SK-N-SH (cell line): ENCODE measurements at regions not wholly inside any gene's neighbourhood (a gene's known extent, or its start where the extent isn't known, plus 50 kb on each side); places are given as distances from the start of the nearest gene placed in this dataset.

Source experiments
- CTCF ChIA-PET: fragments of 300-600, 350-600 bp; formaldehyde crosslinking; extraction: SDS; loops from one replicate; lab custom pipeline; 2021; lab: Yijun Ruan, JAX
- POLR2A ChIA-PET: fragments of 350-600 bp; sonication (Branson Sonifier 250); formaldehyde crosslinking; extraction: SDS; loops from one replicate; lab custom pipeline; 2020; ENCODE audit warnings: antibody characterized with exemption, inconsistent platforms; lab: Yijun Ruan, JAX
- DNase-seq: peaks from one replicate; pipeline ENCODE4 v3.0.0; 2012
- H2AFZ ChIP-seq: fragments of 200-600 bp; sonication (generic); 2 replicates; pipeline ENCODE4 v1.8.1; 2016; ENCODE audit warnings: antibody characterized with exemption, mild to moderate bottlenecking, low read depth
- H3F3A ChIP-seq: fragments of 200-600 bp; sonication (generic); replicated peaks from 2 replicates; pipeline ENCODE3; 2016; ENCODE audit warnings: antibody characterized with exemption, mild to moderate bottlenecking; ENCODE audit not compliant: insufficient read depth
- H3K27ac ChIP-seq, 2 experiments: fragments of 200-500 bp in 1 of 2; fragments of 200-600 bp in 1 of 2; sonication (Bioruptor generic) in 1 of 2; sonication (generic), shearing (Covaris generic) in 1 of 2; 2 replicates each; pipeline versions ENCODE4 v1.5.1 to v1.6.1; 2014 to 2016; ENCODE audit warnings: low read depth in 2 of 2, inconsistent platforms in 1 of 2, low read length in 1 of 2, mild to moderate bottlenecking in 1 of 2, mixed read lengths in 1 of 2
- H3K27me3 ChIP-seq: fragments of 200-600 bp; sonication (generic), shearing (Covaris generic); 2 replicates; pipeline ENCODE4 v1.6.1; 2016; ENCODE audit warnings: mixed run types; ENCODE audit not compliant: insufficient read depth
- H3K36me3 ChIP-seq, 2 experiments: fragments of 200-500 bp in 1 of 2; fragments of 200-600 bp in 1 of 2; sonication (Bioruptor generic) in 1 of 2; sonication (generic) in 1 of 2; replicated peaks in 1 of 2; 2 replicates each; pipeline versions ENCODE3 to v1.5.1; 2014 to 2016; ENCODE audit warnings: low read length in 1 of 2, mild to moderate bottlenecking in 1 of 2; ENCODE audit not compliant: insufficient read depth in 2 of 2, control insufficient read depth in 1 of 2
- H3K4me1 ChIP-seq, 2 experiments: fragments of 200-500 bp in 1 of 2; fragments of 200-600 bp in 1 of 2; sonication (Bioruptor generic) in 1 of 2; sonication (generic), shearing (Covaris generic) in 1 of 2; 2 replicates each; pipeline versions ENCODE4 v1.5.1 to v1.6.1; 2014 to 2016; ENCODE audit warnings: low read depth in 1 of 2, low read length in 1 of 2, mixed run types in 1 of 2; ENCODE audit not compliant: insufficient read depth in 2 of 2, control insufficient read depth in 1 of 2
- H3K4me2 ChIP-seq: fragments of 200-600 bp; sonication (generic), shearing (Covaris generic); 2 replicates; pipeline ENCODE4 v1.6.1; 2017; ENCODE audit warnings: mixed run types
- H3K4me3 ChIP-seq, 2 experiments: fragments of 200-500 bp in 1 of 2; fragments of 200-600 bp in 1 of 2; sonication (Bioruptor generic) in 1 of 2; sonication (generic), shearing (Covaris generic) in 1 of 2; 2 replicates each; pipeline versions ENCODE4 v1.5.1 to v1.8.1; 2014 to 2016; ENCODE audit warnings: low read depth in 2 of 2, inconsistent platforms in 1 of 2, low read length in 1 of 2, mild to moderate bottlenecking in 1 of 2, mixed read lengths in 1 of 2, moderate library complexity in 1 of 2
- H3K79me2 ChIP-seq: fragments of 200-600 bp; sonication (generic); 2 replicates; pipeline ENCODE4 v1.8.1; 2017; ENCODE audit warnings: mild to moderate bottlenecking; ENCODE audit not compliant: insufficient read depth
- H3K9ac ChIP-seq: fragments of 200-600 bp; sonication (generic); 2 replicates; pipeline ENCODE4 v1.6.1; 2017; ENCODE audit warnings: mixed run types
- H3K9me2 ChIP-seq: fragments of 200-600 bp; sonication (generic); 2 replicates; pipeline ENCODE4 v1.6.1; 2017; ENCODE audit warnings: mixed run types
- H3K9me3 ChIP-seq: fragments of 200-600 bp; sonication (generic); 2 replicates; pipeline ENCODE4 v1.6.1; 2017; ENCODE audit warnings: mixed run types, mild to moderate bottlenecking, moderate library complexity
- H4K20me1 ChIP-seq: fragments of 200-600 bp; sonication (generic); 2 replicates; pipeline ENCODE4 v1.6.1; 2017; ENCODE audit warnings: mild to moderate bottlenecking, mixed run types; ENCODE audit not compliant: insufficient read depth
- CHD2 ChIP-seq: fragments of 150-350 bp; IDR thresholded peaks from 2 replicates; pipeline ENCODE4 v1.6.1; 2018; ENCODE audit warnings: low read length; ENCODE audit not compliant: partially characterized antibody
- EP300 ChIP-seq, 2 experiments: IDR thresholded peaks; 2 replicates each; pipeline versions ENCODE4 v1.4.0 to v1.6.1; 2012; ENCODE audit warnings: borderline replicate concordance in 1 of 2, low read depth in 1 of 2, low read length in 1 of 2
- EZH2phosphoT487 ChIP-seq: fragments of 200-600 bp; sonication (generic); IDR thresholded peaks from 2 replicates; pipeline ENCODE4 v1.6.1; 2017; ENCODE audit warnings: low read depth, mixed run types, mild to moderate bottlenecking, antibody characterized with exemption, moderate library complexity, borderline replicate concordance
- FOSL2 ChIP-seq: IDR thresholded peaks from 2 replicates; pipeline ENCODE4 v1.4.0; 2012; ENCODE audit warnings: low read depth, mild to moderate bottlenecking, moderate library complexity, borderline replicate concordance
- FOXM1 ChIP-seq: IDR thresholded peaks from 2 replicates; pipeline ENCODE4 v1.4.0; 2012; ENCODE audit warnings: low read depth, mild to moderate bottlenecking
- GATA2 ChIP-seq: sonication (generic); formaldehyde crosslinking; IDR thresholded peaks from 2 replicates; pipeline ENCODE4 v1.5.0; 2020; ENCODE audit warnings: mild to moderate bottlenecking, missing genetic modification reagents
- JUND ChIP-seq: IDR thresholded peaks from 2 replicates; pipeline ENCODE4 v1.4.0; 2012
- MEF2A ChIP-seq: IDR thresholded peaks from 2 replicates; pipeline ENCODE4 v1.4.0; 2012; ENCODE audit warnings: low read depth, borderline replicate concordance
- MXI1 ChIP-seq: IDR thresholded peaks from 2 replicates; pipeline ENCODE4 v1.6.1; 2012; ENCODE audit warnings: mild to moderate bottlenecking, low read depth, low read length, improper control_type of control experiment
- NFIC ChIP-seq: IDR thresholded peaks from 2 replicates; pipeline ENCODE4 v1.4.0; 2012; ENCODE audit warnings: borderline replicate concordance
- NRF1 ChIP-seq: IDR thresholded peaks from 2 replicates; pipeline ENCODE4 v1.6.1; 2012; ENCODE audit warnings: low read depth, mild to moderate bottlenecking, low read length
- POLR2AphosphoS5 ChIP-seq: IDR thresholded peaks from 2 replicates; pipeline ENCODE4 v1.6.1; 2012; ENCODE audit warnings: low read depth, low read length
- RAD21 ChIP-seq: IDR thresholded peaks from 2 replicates; pipeline ENCODE4 v1.6.1; 2012; ENCODE audit warnings: mild to moderate bottlenecking, low read length
- RCOR1 ChIP-seq: fragments of 150-350 bp; IDR thresholded peaks from 2 replicates; pipeline ENCODE4 v1.6.1; 2017; ENCODE audit warnings: antibody characterized with exemption, low read length
- RXRA ChIP-seq: IDR thresholded peaks from 2 replicates; pipeline ENCODE4 v1.4.0; 2012; ENCODE audit warnings: low read depth, mild to moderate bottlenecking, borderline replicate concordance
- SIN3A ChIP-seq: IDR thresholded peaks from 2 replicates; pipeline ENCODE4 v1.6.1; 2012; ENCODE audit warnings: low read depth, mild to moderate bottlenecking, low read length, moderate library complexity, borderline replicate concordance
- SMC3 ChIP-seq: IDR thresholded peaks from 2 replicates; pipeline ENCODE4 v1.6.1; 2012; ENCODE audit warnings: low read depth, low read length, improper control_type of control experiment
- TCF12 ChIP-seq: IDR thresholded peaks from 2 replicates; pipeline ENCODE4 v1.4.0; 2012
- TEAD4 ChIP-seq: IDR thresholded peaks from 2 replicates; pipeline ENCODE4 v1.4.0; 2012; ENCODE audit warnings: mild to moderate bottlenecking, borderline replicate concordance; ENCODE audit not compliant: insufficient read depth
- WGBS: methylation state at CpG from one replicate; pipeline ENCODE4 v1.1.6; 2017; ENCODE audit warnings: low lambda C conversion rate; 5-methylcytosine and 5-hydroxymethylcytosine counted together
- TF ChIP-seq, protein P1 (sequence below): fragments of 150-350 bp; IDR thresholded peaks from 2 replicates; pipeline ENCODE4 v1.6.1; 2016; ENCODE audit warnings: mild to moderate bottlenecking, low read depth, low read length
- TF ChIP-seq, protein P2 (sequence below): fragments of 200-600 bp; sonication (generic); IDR thresholded peaks from 2 replicates; pipeline ENCODE4 v1.6.1; 2017; ENCODE audit warnings: antibody characterized with exemption, mild to moderate bottlenecking, moderate library complexity
- TF ChIP-seq, protein P3 (sequence below): IDR thresholded peaks from 2 replicates; pipeline ENCODE4 v1.6.1; 2012; ENCODE audit warnings: mild to moderate bottlenecking, low read depth, low read length, moderate library complexity
- TF ChIP-seq, protein P4 (sequence below): fragments of 150-350 bp; IDR thresholded peaks from 2 replicates; pipeline ENCODE4 v1.6.1; 2017; ENCODE audit warnings: antibody characterized with exemption, low read length, low read depth, borderline replicate concordance

DNA sequence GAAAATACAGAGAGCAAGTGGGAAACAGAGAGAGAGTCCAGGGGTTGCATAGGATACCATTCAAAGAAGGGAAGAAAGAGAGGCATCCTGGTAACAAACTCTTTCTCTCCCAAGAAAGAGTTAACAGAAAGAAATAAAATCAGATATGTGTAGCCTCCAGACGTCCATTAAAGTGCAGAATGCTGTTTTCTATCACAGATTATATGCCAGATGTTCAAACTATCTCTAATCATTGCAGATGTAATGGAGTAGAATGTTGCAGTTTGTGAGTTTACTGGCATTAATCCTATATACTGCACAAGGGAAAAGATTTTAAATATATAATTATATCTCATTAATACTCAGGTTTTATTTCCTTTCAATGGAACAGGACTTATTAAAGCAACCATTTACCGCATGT is 369.4 kb downstream of the ZNF536 start (continued):
- TF ChIP-seq, protein P1, sequence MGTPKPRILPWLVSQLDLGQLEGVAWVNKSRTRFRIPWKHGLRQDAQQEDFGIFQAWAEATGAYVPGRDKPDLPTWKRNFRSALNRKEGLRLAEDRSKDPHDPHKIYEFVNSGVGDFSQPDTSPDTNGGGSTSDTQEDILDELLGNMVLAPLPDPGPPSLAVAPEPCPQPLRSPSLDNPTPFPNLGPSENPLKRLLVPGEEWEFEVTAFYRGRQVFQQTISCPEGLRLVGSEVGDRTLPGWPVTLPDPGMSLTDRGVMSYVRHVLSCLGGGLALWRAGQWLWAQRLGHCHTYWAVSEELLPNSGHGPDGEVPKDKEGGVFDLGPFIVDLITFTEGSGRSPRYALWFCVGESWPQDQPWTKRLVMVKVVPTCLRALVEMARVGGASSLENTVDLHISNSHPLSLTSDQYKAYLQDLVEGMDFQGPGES, result no peak
- TF ChIP-seq NRF1 (no peak), GATA2 (CRISPR knock-in tag) (peak; percentile 91)

DNA sequence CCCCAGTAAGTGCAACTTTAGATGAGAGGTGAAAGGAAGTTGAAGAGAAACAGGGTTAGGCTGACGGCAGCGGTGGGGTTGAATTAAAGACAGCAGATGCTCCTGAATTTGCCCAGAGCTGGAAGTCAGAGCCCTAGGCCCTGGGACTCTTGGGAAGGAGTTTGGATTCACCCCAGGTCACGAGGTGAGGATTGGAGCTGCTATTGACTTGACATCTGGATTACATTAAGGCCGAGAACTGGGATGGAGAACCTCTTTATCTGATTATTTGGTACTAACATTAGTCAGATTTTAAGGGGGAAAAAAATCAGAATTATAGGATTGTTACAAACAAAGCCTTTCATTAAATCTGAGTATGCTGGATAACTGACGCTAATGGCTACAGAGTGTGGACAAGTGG is 367.2 kb downstream of the ZNF536 start:
- no peaks in the 10 kb centered on the region for H3F3A ChIP-seq
- no peaks in the 10 kb centered on the region for H3K9me2 ChIP-seq
- no peaks in the 10 kb centered on the region for H3K79me2 ChIP-seq
- WGBS, result 3% methylated on average over 5 of the region's 5 CpGs
- H3K4me1 ChIP-seq, result peaks cover 0 to 68% of the 10 kb centered on the region in 2 experiments; a peak in 2 of 4 replicates
- no peak overlapping the region for H3K4me3 ChIP-seq
- peak; percentile 62 for DNase-seq
- no peaks in the 10 kb centered on the region for H3K27me3 ChIP-seq
- peak overlapping the region in 1 of 2 experiments; percentile 99; a peak in 2 of 4 replicates for H3K27ac ChIP-seq
- ChIA-PET CTCF (interaction anchor here (0.9 to 1.5 kb wide), 4 partner anchors 10 to 56 kb away, joined by 3 to 15 read pairs (median 4); no protein-coding TSS in a partner anchor), POLR2A (interaction anchor here (0.6 to 1.9 kb wide), 2 partner anchors 20 to 140 kb away, joined by 3 to 5 read pairs; no protein-coding TSS in a partner anchor)
- no peak for TF ChIP-seq POLR2AphosphoS5
- peak; percentile 77 for TF ChIP-seq CHD2
- peak in 1 of 2 experiments; percentile 85; a peak in 2 of 4 replicates for TF ChIP-seq EP300 (IDR thresholded peaks at IDR 0.05; ENCODE audit: borderline replicate concordance in 1 of 2, low read depth in 1 of 2, low read length in 1 of 2)
- TF ChIP-seq EZH2phosphoT487, result no peak
- TF ChIP-seq, protein P2, sequence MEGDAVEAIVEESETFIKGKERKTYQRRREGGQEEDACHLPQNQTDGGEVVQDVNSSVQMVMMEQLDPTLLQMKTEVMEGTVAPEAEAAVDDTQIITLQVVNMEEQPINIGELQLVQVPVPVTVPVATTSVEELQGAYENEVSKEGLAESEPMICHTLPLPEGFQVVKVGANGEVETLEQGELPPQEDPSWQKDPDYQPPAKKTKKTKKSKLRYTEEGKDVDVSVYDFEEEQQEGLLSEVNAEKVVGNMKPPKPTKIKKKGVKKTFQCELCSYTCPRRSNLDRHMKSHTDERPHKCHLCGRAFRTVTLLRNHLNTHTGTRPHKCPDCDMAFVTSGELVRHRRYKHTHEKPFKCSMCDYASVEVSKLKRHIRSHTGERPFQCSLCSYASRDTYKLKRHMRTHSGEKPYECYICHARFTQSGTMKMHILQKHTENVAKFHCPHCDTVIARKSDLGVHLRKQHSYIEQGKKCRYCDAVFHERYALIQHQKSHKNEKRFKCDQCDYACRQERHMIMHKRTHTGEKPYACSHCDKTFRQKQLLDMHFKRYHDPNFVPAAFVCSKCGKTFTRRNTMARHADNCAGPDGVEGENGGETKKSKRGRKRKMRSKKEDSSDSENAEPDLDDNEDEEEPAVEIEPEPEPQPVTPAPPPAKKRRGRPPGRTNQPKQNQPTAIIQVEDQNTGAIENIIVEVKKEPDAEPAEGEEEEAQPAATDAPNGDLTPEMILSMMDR, result no peak
- TF ChIP-seq RAD21, result peak; percentile 18; the same call in 1 of the 2 replicates
- TF ChIP-seq, protein P1, result no peak
- no peak for TF ChIP-seq TEAD4
- TF ChIP-seq SMC3, result no peak
- TF ChIP-seq NFIC, result no peak
- TF ChIP-seq, protein P3, sequence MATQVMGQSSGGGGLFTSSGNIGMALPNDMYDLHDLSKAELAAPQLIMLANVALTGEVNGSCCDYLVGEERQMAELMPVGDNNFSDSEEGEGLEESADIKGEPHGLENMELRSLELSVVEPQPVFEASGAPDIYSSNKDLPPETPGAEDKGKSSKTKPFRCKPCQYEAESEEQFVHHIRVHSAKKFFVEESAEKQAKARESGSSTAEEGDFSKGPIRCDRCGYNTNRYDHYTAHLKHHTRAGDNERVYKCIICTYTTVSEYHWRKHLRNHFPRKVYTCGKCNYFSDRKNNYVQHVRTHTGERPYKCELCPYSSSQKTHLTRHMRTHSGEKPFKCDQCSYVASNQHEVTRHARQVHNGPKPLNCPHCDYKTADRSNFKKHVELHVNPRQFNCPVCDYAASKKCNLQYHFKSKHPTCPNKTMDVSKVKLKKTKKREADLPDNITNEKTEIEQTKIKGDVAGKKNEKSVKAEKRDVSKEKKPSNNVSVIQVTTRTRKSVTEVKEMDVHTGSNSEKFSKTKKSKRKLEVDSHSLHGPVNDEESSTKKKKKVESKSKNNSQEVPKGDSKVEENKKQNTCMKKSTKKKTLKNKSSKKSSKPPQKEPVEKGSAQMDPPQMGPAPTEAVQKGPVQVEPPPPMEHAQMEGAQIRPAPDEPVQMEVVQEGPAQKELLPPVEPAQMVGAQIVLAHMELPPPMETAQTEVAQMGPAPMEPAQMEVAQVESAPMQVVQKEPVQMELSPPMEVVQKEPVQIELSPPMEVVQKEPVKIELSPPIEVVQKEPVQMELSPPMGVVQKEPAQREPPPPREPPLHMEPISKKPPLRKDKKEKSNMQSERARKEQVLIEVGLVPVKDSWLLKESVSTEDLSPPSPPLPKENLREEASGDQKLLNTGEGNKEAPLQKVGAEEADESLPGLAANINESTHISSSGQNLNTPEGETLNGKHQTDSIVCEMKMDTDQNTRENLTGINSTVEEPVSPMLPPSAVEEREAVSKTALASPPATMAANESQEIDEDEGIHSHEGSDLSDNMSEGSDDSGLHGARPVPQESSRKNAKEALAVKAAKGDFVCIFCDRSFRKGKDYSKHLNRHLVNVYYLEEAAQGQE, result no peak
- TF ChIP-seq GATA2 (CRISPR knock-in tag), result peak; percentile 75
- no peak for TF ChIP-seq FOXM1
- TF ChIP-seq MEF2A, result no peak
- no peak for TF ChIP-seq NRF1
- no peak for TF ChIP-seq SIN3A
- TF ChIP-seq RCOR1, result peak; percentile 26; the same call in 1 of the 2 replicates
- no peak for TF ChIP-seq MXI1
- no peak for TF ChIP-seq RXRA
- no peak for TF ChIP-seq FOSL2
- TF ChIP-seq, protein P4, sequence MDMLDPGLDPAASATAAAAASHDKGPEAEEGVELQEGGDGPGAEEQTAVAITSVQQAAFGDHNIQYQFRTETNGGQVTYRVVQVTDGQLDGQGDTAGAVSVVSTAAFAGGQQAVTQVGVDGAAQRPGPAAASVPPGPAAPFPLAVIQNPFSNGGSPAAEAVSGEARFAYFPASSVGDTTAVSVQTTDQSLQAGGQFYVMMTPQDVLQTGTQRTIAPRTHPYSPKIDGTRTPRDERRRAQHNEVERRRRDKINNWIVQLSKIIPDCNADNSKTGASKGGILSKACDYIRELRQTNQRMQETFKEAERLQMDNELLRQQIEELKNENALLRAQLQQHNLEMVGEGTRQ, result no peak
- no peak for TF ChIP-seq JUND
- peak; percentile 25; the same call in 1 of the 2 replicates for TF ChIP-seq TCF12
- H3K4me2 ChIP-seq, result no peak overlapping the region
- no peaks in the 10 kb centered on the region for H3K36me3 ChIP-seq
- H3K9me3 ChIP-seq, result no peaks in the 10 kb centered on the region
- no peak overlapping the region for H2AFZ ChIP-seq
- no peak overlapping the region for H3K9ac ChIP-seq
- H4K20me1 ChIP-seq, result no peaks in the 10 kb centered on the region
